ENCODE measurements at regions not wholly inside any gene's neighbourhood (a gene's known extent, or its start where the extent isn't known, plus 50 kb on each side); places are given as distances from the start of the nearest gene placed in this dataset.

GRCh38 chr12:115336506-115336905 lies 652.5 kb upstream of the TBX3 start:
- Histone ChIP-seq H3K27me3 (ENCODE audit: control insufficient read depth in 1 of 2, insufficient read depth in 2 of 2, low read length in 1 of 2) (no peaks in the 10 kb centered on the region), H3K4me3 (ENCODE audit: low read length in 2 of 2) (no peak overlapping the region), H3K27ac (ENCODE audit: low read depth in 1 of 2, low read length in 2 of 2) (no peak overlapping the region), H3K36me3 (ENCODE audit: control insufficient read depth in 1 of 2, insufficient read depth in 2 of 2, low read length in 1 of 2) (no peaks in the 10 kb centered on the region), H3K9me3 (ENCODE audit: control insufficient read depth, low read length) (no peaks in the 10 kb centered on the region), H3K4me1 (ENCODE audit: control insufficient read depth in 1 of 2, insufficient read depth in 2 of 2, low read length in 2 of 2) (no peaks in the 10 kb centered on the region)
- intact Hi-C loops (cut with DNase I): loop anchor here in 1 of 2 donors (10.0 kb wide), 1 partner anchor 652 kb away; the partner anchor contains the start of gene TBX3
- WGBS, 2 donors: 94 to 98% methylated on average over 3 of the region's 3 CpGs
- DNase-seq: no peak
- no peak for ATAC-seq (ENCODE audit: low FRiP score)

GRCh38 chr12:115335594-115335993 lies 651.6 kb upstream of the TBX3 start:
- no peak for ATAC-seq (ENCODE audit: low FRiP score)
- H3K27ac ChIP-seq (ENCODE audit: low read depth in 1 of 2, low read length in 2 of 2): no peak overlapping the region
- intact Hi-C loops (cut with DNase I): loop anchor here in 1 of 2 donors (10.0 kb wide), 1 partner anchor 651 kb away; the partner anchor contains the start of gene TBX3
- DNase-seq: no peak
- 95 to 96% methylated on average over 9 of the region's 9 CpGs for WGBS, 2 donors
- no peaks in the 10 kb centered on the region for H3K4me1 ChIP-seq (ENCODE audit: control insufficient read depth in 1 of 2, insufficient read depth in 2 of 2, low read length in 2 of 2)
- no peak overlapping the region for H3K4me3 ChIP-seq (ENCODE audit: low read length in 2 of 2)
- no peaks in the 10 kb centered on the region for H3K36me3 ChIP-seq (ENCODE audit: control insufficient read depth in 1 of 2, insufficient read depth in 2 of 2, low read length in 1 of 2)
- no peaks in the 10 kb centered on the region for H3K27me3 ChIP-seq (ENCODE audit: control insufficient read depth in 1 of 2, insufficient read depth in 2 of 2, low read length in 1 of 2)
- no peaks in the 10 kb centered on the region for H3K9me3 ChIP-seq (ENCODE audit: control insufficient read depth, low read length)

GRCh38 chr12:115335048-115335447 lies 651.1 kb upstream of the TBX3 start:
- Histone ChIP-seq H3K27me3 (ENCODE audit: control insufficient read depth in 1 of 2, insufficient read depth in 2 of 2, low read length in 1 of 2) (no peaks in the 10 kb centered on the region), H3K4me1 (ENCODE audit: control insufficient read depth in 1 of 2, insufficient read depth in 2 of 2, low read length in 2 of 2) (no peaks in the 10 kb centered on the region), H3K36me3 (ENCODE audit: control insufficient read depth in 1 of 2, insufficient read depth in 2 of 2, low read length in 1 of 2) (no peaks in the 10 kb centered on the region), H3K9me3 (ENCODE audit: control insufficient read depth, low read length) (no peaks in the 10 kb centered on the region), H3K4me3 (ENCODE audit: low read length in 2 of 2) (no peak overlapping the region), H3K27ac (ENCODE audit: low read depth in 1 of 2, low read length in 2 of 2) (no peak overlapping the region)
- ATAC-seq (ENCODE audit: low FRiP score) (no peak), DNase-seq (no peak)
- intact Hi-C loops (cut with DNase I): loop anchor here in 1 of 2 donors (10.0 kb wide), 1 partner anchor 650 kb away; the partner anchor contains the start of gene TBX3
- WGBS, 2 donors: 74 to 79% methylated on average over 2 of the region's 2 CpGs

- H3K9me3 ChIP-seq (ENCODE audit: control insufficient read depth, low read length): no peaks in the 10 kb centered on the region
- no peaks in the 10 kb centered on the region for H3K27me3 ChIP-seq (ENCODE audit: control insufficient read depth in 1 of 2, insufficient read depth in 2 of 2, low read length in 1 of 2)
- no peaks in the 10 kb centered on the region for H3K4me1 ChIP-seq (ENCODE audit: control insufficient read depth in 1 of 2, insufficient read depth in 2 of 2, low read length in 2 of 2)
- DNase-seq (no peak), ATAC-seq (ENCODE audit: low FRiP score) (no peak)
- intact Hi-C loops (cut with DNase I): loop anchor here in 1 of 2 donors (10.0 kb wide), 1 partner anchor 648 kb away; the partner anchor contains the start of gene TBX3
- H3K4me3 ChIP-seq (ENCODE audit: low read length in 2 of 2): no peak overlapping the region
- H3K36me3 ChIP-seq (ENCODE audit: control insufficient read depth in 1 of 2, insufficient read depth in 2 of 2, low read length in 1 of 2): no peaks in the 10 kb centered on the region
- no peak overlapping the region for H3K27ac ChIP-seq (ENCODE audit: low read depth in 1 of 2, low read length in 2 of 2)
These were observed 649.0 kb upstream of the TBX3 start for GRCh38 chr12:115332945-115333344.

- H3K27ac ChIP-seq (ENCODE audit: low read depth in 1 of 2, low read length in 2 of 2): peak overlapping the region in 1 of 2 donors; percentile 33
- intact Hi-C loops (cut with DNase I): loop anchor here in 1 of 2 donors (10.0 kb wide), 1 partner anchor 79 kb away; no protein-coding TSS in a partner anchor
- peaks cover 4 to 7% of the 10 kb centered on the region in 2 donors for H3K4me1 ChIP-seq (ENCODE audit: control insufficient read depth in 1 of 2, insufficient read depth in 2 of 2, low read length in 2 of 2)
- no peak overlapping the region for H3K4me3 ChIP-seq (ENCODE audit: low read length in 2 of 2)
- ATAC-seq (ENCODE audit: low FRiP score) (peak; percentile 68), DNase-seq (no peak)
- H3K27me3 ChIP-seq (ENCODE audit: control insufficient read depth in 1 of 2, insufficient read depth in 2 of 2, low read length in 1 of 2): no peaks in the 10 kb centered on the region
- 3 to 12% methylated on average over 3 of the region's 3 CpGs for whole genome bisulfite sequencing, 2 donors
- no peaks in the 10 kb centered on the region for H3K9me3 ChIP-seq (ENCODE audit: control insufficient read depth, low read length)
- H3K36me3 ChIP-seq (ENCODE audit: control insufficient read depth in 1 of 2, insufficient read depth in 2 of 2, low read length in 1 of 2): no peaks in the 10 kb centered on the region
These were observed 641.9 kb upstream of the TBX3 start for GRCh38 chr12:115325858-115326257.

GRCh38 chr12:115324949-115325593 lies 641.1 kb upstream of the TBX3 start:
- intact Hi-C loops (cut with DNase I): loop anchor here in 1 of 2 donors (10.0 kb wide), 1 partner anchor 80 kb away; no protein-coding TSS in a partner anchor
- 1 to 7% methylated on average over 5 of the region's 5 CpGs for whole genome bisulfite sequencing, 2 donors
- H3K27ac ChIP-seq (ENCODE audit: low read depth in 1 of 2, low read length in 2 of 2): peak overlapping the region in 1 of 2 donors; percentile 63

GRCh38 chr12:115323223-115323905 lies 639.4 kb upstream of the TBX3 start:
- Histone ChIP-seq H3K4me3 (ENCODE audit: low read length in 2 of 2) (no peak overlapping the region), H3K36me3 (ENCODE audit: control insufficient read depth in 1 of 2, insufficient read depth in 2 of 2, low read length in 1 of 2) (no peaks in the 10 kb centered on the region), H3K4me1 (ENCODE audit: control insufficient read depth in 1 of 2, insufficient read depth in 2 of 2, low read length in 2 of 2) (peaks cover 4 to 7% of the 10 kb centered on the region in 2 donors), H3K9me3 (ENCODE audit: control insufficient read depth, low read length) (no peaks in the 10 kb centered on the region), H3K27me3 (ENCODE audit: control insufficient read depth in 1 of 2, insufficient read depth in 2 of 2, low read length in 1 of 2) (no peaks in the 10 kb centered on the region), H3K27ac (ENCODE audit: low read depth in 1 of 2, low read length in 2 of 2) (no peak overlapping the region)
- intact Hi-C loops (cut with DNase I): loop anchor here in 1 of 2 donors (10.0 kb wide), 1 partner anchor 81 kb away; no protein-coding TSS in a partner anchor
- DNase-seq: no peak
- 78 to 91% methylated on average over 3 of the region's 3 CpGs for WGBS, 2 donors
- ATAC-seq (ENCODE audit: low FRiP score): no peak

More at GRCh38 chr12:115324949-115325593, 641.1 kb upstream of the TBX3 start:
- no peak overlapping the region for H3K4me3 ChIP-seq (ENCODE audit: low read length in 2 of 2)
- DNase-seq: no peak
- ATAC-seq (ENCODE audit: low FRiP score): peak; percentile 76
- H3K36me3 ChIP-seq (ENCODE audit: control insufficient read depth in 1 of 2, insufficient read depth in 2 of 2, low read length in 1 of 2): no peaks in the 10 kb centered on the region
- no peaks in the 10 kb centered on the region for H3K27me3 ChIP-seq (ENCODE audit: control insufficient read depth in 1 of 2, insufficient read depth in 2 of 2, low read length in 1 of 2)
- H3K9me3 ChIP-seq (ENCODE audit: control insufficient read depth, low read length): no peaks in the 10 kb centered on the region
- peaks cover 4 to 7% of the 10 kb centered on the region in 2 donors for H3K4me1 ChIP-seq (ENCODE audit: control insufficient read depth in 1 of 2, insufficient read depth in 2 of 2, low read length in 2 of 2)

- no peak for DNase-seq
- H3K27ac ChIP-seq (ENCODE audit: low read depth in 1 of 2, low read length in 2 of 2): no peak overlapping the region
- no peaks in the 10 kb centered on the region for H3K36me3 ChIP-seq (ENCODE audit: control insufficient read depth in 1 of 2, insufficient read depth in 2 of 2, low read length in 1 of 2)
- 34 to 47% methylated on average over 4 of the region's 4 CpGs for WGBS, 2 donors
- intact Hi-C loops (cut with DNase I): loop anchor here in 1 of 2 donors (10.0 kb wide), 1 partner anchor 83 kb away; no protein-coding TSS in a partner anchor
- ATAC-seq (ENCODE audit: low FRiP score): no peak
- no peaks in the 10 kb centered on the region for H3K27me3 ChIP-seq (ENCODE audit: control insufficient read depth in 1 of 2, insufficient read depth in 2 of 2, low read length in 1 of 2)
- peaks cover 4 to 7% of the 10 kb centered on the region in 2 donors for H3K4me1 ChIP-seq (ENCODE audit: control insufficient read depth in 1 of 2, insufficient read depth in 2 of 2, low read length in 2 of 2)
- H3K4me3 ChIP-seq (ENCODE audit: low read length in 2 of 2): no peak overlapping the region
- H3K9me3 ChIP-seq (ENCODE audit: control insufficient read depth, low read length): no peaks in the 10 kb centered on the region
These were observed 638.3 kb upstream of the TBX3 start for GRCh38 chr12:115322275-115322674.

Data from aorta (tissue), 5 donors.